IPS DF 6.9 (cell line): ENCODE measurements at regions not wholly inside any gene's neighbourhood (a gene's known extent, or its start where the extent isn't known, plus 50 kb on each side); places are given as distances from the start of the nearest gene placed in this dataset.
"Not testable (repeated sequence)": the region's sequence is repeated elsewhere in the genome, so short reads cannot be mapped to it uniquely, and the experiment has no call there.

Experiments used
- DNase-seq: peaks from one replicate; pipeline ENCODE4 v3.0.0-alpha.2; 2013; ENCODE audit warnings: low read depth, low spot score
- H3K27ac ChIP-seq: one replicate; pipeline ENCODE4 v1.5.1; 2013; ENCODE audit warnings: low read length, control low read depth
- H3K27me3 ChIP-seq: 2 replicates; pipeline ENCODE4 v1.6.1; 2013; ENCODE audit warnings: mild to moderate bottlenecking, low read length; ENCODE audit not compliant: control insufficient read depth, insufficient read depth
- H3K36me3 ChIP-seq: 2 replicates; pipeline ENCODE4 v1.6.1; 2013; ENCODE audit warnings: low read length; ENCODE audit not compliant: control insufficient read depth, insufficient read depth
- H3K4me1 ChIP-seq: 2 replicates; pipeline ENCODE4 v1.6.1; 2013; ENCODE audit warnings: low read length; ENCODE audit not compliant: control insufficient read depth, insufficient read depth
- H3K4me3 ChIP-seq: 2 replicates; pipeline ENCODE4 v1.5.1; 2013; ENCODE audit warnings: mild to moderate bottlenecking, low read length
- H3K9me3 ChIP-seq: 2 replicates; pipeline ENCODE4 v1.6.1; 2013; ENCODE audit warnings: low read length, inconsistent platforms; ENCODE audit not compliant: control insufficient read depth, insufficient read depth
- WGBS: extraction: QIAGEN DNeasy Blood & Tissue Kit; methylation state at CpG from one replicate; pipeline ENCODE4 v1.1.7; 2013; ENCODE audit warnings: mixed read lengths, missing lambda C conversion rate; ENCODE audit not compliant: insufficient read length, insufficient coverage; 5-methylcytosine and 5-hydroxymethylcytosine counted together

DNA sequence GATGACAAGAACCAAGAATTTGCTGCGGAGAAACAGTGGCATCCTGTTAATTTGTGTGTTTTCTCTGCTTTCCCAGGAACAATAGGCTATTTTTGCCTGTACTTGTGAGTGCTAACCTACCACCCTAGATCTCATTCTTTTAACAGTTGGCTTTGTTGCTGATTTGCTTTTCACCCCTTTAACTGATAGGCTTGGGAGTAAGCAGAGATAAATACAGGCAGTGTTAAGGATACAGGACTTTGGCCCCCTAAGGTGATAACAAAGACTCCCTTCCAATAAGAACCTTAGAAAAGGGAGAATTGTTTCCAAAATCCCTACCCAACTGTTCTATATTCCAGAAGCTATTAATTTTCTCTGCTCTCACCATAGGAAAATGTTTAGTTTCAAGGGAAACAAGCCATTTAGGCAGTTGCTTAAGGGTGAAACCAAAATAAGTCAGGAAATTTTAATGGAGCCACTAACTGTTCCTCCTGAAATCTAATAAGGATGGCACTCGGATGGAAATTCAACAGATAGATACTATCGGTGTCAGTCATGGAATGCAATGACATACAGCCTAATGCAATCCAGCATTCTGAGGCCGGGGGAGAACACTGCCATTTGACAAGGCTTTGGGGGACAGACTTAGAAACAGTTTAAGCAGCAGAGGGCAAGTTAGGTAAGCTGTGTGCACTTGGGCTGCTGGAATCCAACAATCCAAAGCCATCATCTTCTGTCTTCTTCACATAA lies 238.8 kb downstream of the RNF152 start:
- H3K36me3 ChIP-seq: no peaks in the 10 kb centered on the region

DNA sequence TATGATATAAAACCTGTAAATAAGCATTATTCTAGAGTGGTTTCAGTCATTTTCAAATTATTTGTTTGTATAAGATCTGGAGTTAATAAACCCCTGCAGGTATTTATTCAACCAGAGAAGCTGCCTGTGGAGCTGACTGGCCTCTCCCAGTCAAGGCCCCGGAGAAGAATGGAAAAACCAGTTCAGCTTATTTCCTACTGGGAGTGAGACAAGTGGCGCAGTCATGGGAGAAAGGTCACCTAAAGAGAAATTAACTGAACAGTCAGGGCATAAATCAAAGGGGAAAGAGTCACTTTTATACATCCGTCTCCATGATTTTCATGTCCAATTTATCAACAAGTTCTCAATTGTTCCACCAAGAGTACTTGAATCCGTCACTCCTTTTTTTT lies 240.9 kb downstream of the RNF152 start:
- Histone ChIP-seq H3K4me1 (no peaks in the 10 kb centered on the region), H3K4me3 (no peak overlapping the region), H3K9me3 (no peaks in the 10 kb centered on the region), H3K27me3 (no peaks in the 10 kb centered on the region), H3K36me3 (no peaks in the 10 kb centered on the region), H3K27ac (no peak overlapping the region)
- WGBS: no CpG with 5 or more reads among the region's 4 CpGs
- no peak for DNase-seq

More for the DNA sequence above, 238.8 kb downstream of the RNF152 start:
- Histone ChIP-seq H3K4me1 (no peaks in the 10 kb centered on the region), H3K27ac (no peak overlapping the region), H3K9me3 (no peaks in the 10 kb centered on the region), H3K4me3 (no peak overlapping the region), H3K27me3 (no peaks in the 10 kb centered on the region)
- no peak for DNase-seq
- WGBS: no CpG with 5 or more reads among the region's 4 CpGs

DNA sequence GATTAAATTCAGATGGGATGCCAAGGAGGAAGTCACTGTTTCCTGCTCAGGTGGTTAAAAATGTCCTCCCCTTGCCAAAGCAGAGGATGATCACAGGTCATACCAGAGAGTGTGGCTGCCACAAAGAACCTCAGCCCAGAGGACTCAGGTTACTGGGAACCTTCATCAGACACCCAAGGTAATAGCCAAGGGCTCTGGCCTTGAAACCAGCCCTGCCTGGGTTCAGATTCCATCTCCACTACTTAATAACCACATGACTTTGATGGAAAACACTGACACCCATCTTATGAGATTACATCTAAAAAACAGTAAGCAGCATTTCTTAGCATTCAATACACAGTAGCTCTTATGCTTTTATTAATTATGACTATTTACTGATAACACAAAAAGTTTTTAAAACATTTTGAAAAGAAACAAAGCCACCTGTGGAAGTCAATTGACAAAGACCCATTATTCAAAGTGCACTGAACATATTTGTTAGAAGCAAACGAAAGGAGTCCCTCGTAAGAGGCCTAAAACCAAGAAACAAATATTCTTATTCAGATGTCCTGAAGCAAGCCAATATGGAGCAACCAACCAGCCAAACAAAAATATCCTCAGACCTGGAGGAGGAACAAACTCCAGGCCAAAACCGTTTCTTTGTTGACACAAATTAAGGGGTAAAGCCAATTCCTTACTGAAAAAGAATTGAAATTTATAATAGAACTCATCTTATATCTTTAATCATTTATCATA lies 241.5 kb downstream of the RNF152 start:
- no peaks in the 10 kb centered on the region for H3K9me3 ChIP-seq
- no CpG with 5 or more reads among the region's 3 CpGs for WGBS
- H3K4me3 ChIP-seq: no peak overlapping the region
- no peaks in the 10 kb centered on the region for H3K27me3 ChIP-seq
- H3K36me3 ChIP-seq: no peaks in the 10 kb centered on the region
- DNase-seq: no peak
- no peaks in the 10 kb centered on the region for H3K4me1 ChIP-seq
- no peak overlapping the region for H3K27ac ChIP-seq

GRCh38 chr18:61643884-61644647 lies 248.7 kb downstream of the RNF152 start:
- DNase-seq: no peak
- no CpG with 5 or more reads among the region's 8 CpGs for WGBS
- no peak overlapping the region for H3K27ac ChIP-seq
- no peaks in the 10 kb centered on the region for H3K9me3 ChIP-seq
- H3K36me3 ChIP-seq: no peaks in the 10 kb centered on the region
- peaks cover 11% of the 10 kb centered on the region for H3K27me3 ChIP-seq
- H3K4me3 ChIP-seq: no peak overlapping the region
- no peaks in the 10 kb centered on the region for H3K4me1 ChIP-seq

DNA sequence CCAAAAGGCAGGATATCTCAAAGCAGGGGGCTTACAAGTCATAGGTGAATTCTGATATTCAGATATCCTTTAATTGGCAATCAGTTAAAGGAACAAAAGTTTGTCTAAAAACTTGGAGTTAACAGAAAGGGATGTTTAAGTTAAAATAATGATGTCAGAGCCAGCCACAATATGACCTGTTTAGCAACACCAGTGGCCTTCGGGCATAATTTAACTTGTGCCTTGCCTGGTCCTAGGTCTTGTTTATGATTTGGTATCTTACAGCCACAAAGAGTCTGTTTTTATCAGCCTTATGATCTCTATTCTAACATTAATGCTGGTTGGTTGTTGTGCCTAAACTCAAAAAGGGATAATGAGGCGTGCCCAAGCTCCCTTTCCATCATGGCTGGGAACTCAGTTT lies 252.9 kb downstream of the RNF152 start:
- DNase-seq: no peak
- no CpG with 5 or more reads among the region's 2 CpGs for WGBS

DNA sequence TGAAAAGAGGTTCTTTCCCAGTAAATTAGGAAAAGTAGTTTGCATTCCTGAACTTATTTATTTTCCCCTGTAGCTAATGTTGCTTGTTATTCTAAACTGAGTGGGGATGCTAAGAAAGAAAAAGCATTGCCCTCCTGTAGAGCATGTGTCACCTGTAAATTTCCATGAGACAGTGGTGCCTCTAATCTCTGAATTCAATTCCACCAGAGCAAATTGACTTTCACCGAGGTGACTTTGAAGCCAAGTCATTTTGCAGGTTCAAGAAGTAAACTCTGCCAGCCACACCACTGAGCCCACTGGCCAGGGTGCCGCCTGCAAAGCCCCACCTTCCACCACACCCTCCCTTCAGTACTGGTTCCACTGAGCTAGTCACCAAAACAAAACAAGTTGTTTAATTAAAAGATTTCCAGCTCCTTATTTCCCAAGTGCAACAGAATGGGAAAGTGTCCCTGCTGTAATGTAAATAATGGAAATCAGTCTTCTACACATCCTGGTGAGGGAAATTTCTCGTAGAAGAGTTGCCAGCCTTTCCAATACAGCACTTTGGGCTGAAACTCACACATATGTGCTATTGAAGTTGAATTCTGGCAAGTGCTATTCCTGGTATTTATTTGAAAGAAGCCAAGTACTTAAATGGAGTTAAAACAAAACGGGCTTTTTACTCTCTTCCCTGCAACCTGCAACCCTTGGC lies 254.8 kb downstream of the RNF152 start:
- Histone ChIP-seq H3K27me3 (peaks cover 28% of the 10 kb centered on the region), H3K9me3 (no peaks in the 10 kb centered on the region), H3K36me3 (no peaks in the 10 kb centered on the region), H3K27ac (no peak overlapping the region), H3K4me1 (peaks cover 5% of the 10 kb centered on the region), H3K4me3 (no peak overlapping the region)
- no peak for DNase-seq
- WGBS: no CpG with 5 or more reads among the region's 4 CpGs

More for the DNA sequence above, 252.9 kb downstream of the RNF152 start:
- H3K36me3 ChIP-seq: no peaks in the 10 kb centered on the region
- no peaks in the 10 kb centered on the region for H3K9me3 ChIP-seq
- H3K27me3 ChIP-seq: peaks cover 28% of the 10 kb centered on the region
- H3K4me3 ChIP-seq: no peak overlapping the region
- H3K27ac ChIP-seq: no peak overlapping the region
- peaks cover 5% of the 10 kb centered on the region for H3K4me1 ChIP-seq

DNA sequence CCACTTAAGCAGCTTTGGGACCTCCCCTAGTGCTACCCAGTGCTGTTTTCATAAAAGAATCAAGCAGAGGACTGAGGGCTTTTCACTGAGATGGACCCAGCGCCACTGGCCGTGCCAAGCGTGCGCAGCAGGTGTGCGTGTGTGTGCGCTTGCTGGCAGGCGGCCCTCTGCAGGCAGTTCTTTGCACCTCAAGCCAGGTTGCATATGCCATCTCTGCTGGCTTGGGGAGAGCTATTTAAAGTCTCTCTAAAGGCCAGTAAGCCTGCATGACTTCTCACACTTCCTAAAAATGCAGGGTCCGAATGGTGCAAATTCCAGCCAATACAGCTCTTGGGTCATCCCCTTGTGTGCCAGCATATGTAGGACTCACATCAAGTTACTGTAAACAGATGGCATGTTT lies 255.5 kb downstream of the RNF152 start:
- Histone ChIP-seq H3K4me3 (no peak overlapping the region), H3K27ac (no peak overlapping the region)
- WGBS: no CpG with 5 or more reads among the region's 8 CpGs

DNA sequence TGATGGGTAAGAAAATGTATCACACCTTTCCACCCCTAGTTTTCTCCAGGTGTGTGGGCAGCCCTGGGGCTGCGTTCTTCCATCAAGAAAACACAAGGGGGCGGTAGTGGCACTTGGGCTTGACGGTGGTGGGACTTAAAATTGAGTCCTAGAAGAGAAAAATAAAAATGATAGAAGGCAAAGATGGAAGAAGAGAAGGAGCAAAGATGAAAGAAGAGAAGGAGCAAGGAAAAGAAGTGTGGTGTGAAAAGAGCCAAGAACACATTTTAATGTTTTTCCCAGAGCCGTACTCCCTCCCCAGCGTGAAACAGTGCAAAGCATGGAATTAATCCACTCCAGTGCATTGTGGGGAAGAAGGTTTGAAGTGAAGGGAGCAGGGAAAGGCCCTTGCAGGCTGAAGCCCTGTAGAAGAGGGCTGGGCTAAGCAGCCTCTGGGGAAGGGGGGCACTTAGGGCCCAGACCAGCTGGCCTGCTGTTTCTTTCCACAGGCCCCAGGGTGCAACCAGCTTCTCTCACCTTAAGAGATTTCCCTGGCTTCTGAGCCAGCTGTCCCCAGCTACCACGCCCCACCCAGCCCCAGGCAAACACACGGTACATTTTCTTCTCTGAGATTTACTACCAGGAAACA lies 256.8 kb downstream of the RNF152 start:
- no peak for DNase-seq
- peaks cover 26% of the 10 kb centered on the region for H3K27me3 ChIP-seq
- WGBS: no CpG with 5 or more reads among the region's 7 CpGs
- H3K4me3 ChIP-seq: no peak overlapping the region
- no peaks in the 10 kb centered on the region for H3K9me3 ChIP-seq
- no peak overlapping the region for H3K27ac ChIP-seq
- no peaks in the 10 kb centered on the region for H3K36me3 ChIP-seq
- H3K4me1 ChIP-seq: peaks cover 5% of the 10 kb centered on the region

More for the DNA sequence above, 255.5 kb downstream of the RNF152 start:
- peaks cover 5% of the 10 kb centered on the region for H3K4me1 ChIP-seq
- no peak for DNase-seq
- H3K27me3 ChIP-seq: peaks cover 27% of the 10 kb centered on the region
- no peaks in the 10 kb centered on the region for H3K9me3 ChIP-seq
- H3K36me3 ChIP-seq: no peaks in the 10 kb centered on the region

- DNase-seq: no peak
- no CpG with 5 or more reads among the region's 3 CpGs for WGBS
- H3K27me3 ChIP-seq: no peaks in the 10 kb centered on the region
These were observed 264.7 kb downstream of the RNF152 start for GRCh38 chr18:61628085-61628484.

GRCh38 chr18:61624631-61625030 lies 268.2 kb downstream of the RNF152 start:
- H3K4me3 ChIP-seq, H3K36me3 ChIP-seq, H3K27me3 ChIP-seq, H3K27ac ChIP-seq, H3K9me3 ChIP-seq, DNase-seq, H3K4me1 ChIP-seq: not testable (repeated sequence)
- no CpG with 5 or more reads among the region's 3 CpGs for WGBS

More at GRCh38 chr18:61628085-61628484, 264.7 kb downstream of the RNF152 start:
- H3K27ac ChIP-seq: no peak overlapping the region
- H3K36me3 ChIP-seq: no peaks in the 10 kb centered on the region
- no peaks in the 10 kb centered on the region for H3K4me1 ChIP-seq
- H3K4me3 ChIP-seq: no peak overlapping the region
- H3K9me3 ChIP-seq: no peaks in the 10 kb centered on the region
